SU-DHL-6 (cell line): ENCODE measurements at regions not wholly inside any gene's neighbourhood (a gene's known extent, or its start where the extent isn't known, plus 50 kb on each side); places are given as distances from the start of the nearest gene placed in this dataset.

Source experiments
- H2AFZ ChIP-seq: fragments of 200-600 bp; sonication (generic); 2 replicates; pipeline ENCODE4 v1.6.1; 2014; ENCODE audit warnings: low read depth, mild to moderate bottlenecking, moderate library complexity, mixed read lengths, antibody characterized with exemption, low read length; ENCODE audit not compliant: severe bottlenecking
- H3F3A ChIP-seq: fragments of 200-600 bp; shearing (Covaris generic); 2 replicates; pipeline ENCODE4 v1.6.0; 2016; ENCODE audit warnings: antibody characterized with exemption, mild to moderate bottlenecking; ENCODE audit not compliant: insufficient read depth
- H3K27ac ChIP-seq: fragments of 200-600 bp; sonication (generic); 2 replicates; pipeline ENCODE4 v1.5.1; 2016; ENCODE audit warnings: low read depth, mild to moderate bottlenecking, low read length, moderate library complexity, mixed read lengths
- H3K27me3 ChIP-seq: fragments of 200-600 bp; sonication (generic), shearing (Covaris generic); 2 replicates; pipeline ENCODE4 v1.6.0; 2014; ENCODE audit warnings: mild to moderate bottlenecking, low read length
- H3K36me3 ChIP-seq: fragments of 200-600 bp; sonication (generic); 2 replicates; pipeline ENCODE4 v1.6.1; 2014; ENCODE audit warnings: mild to moderate bottlenecking, low read length, mixed read lengths
- H3K4me2 ChIP-seq: fragments of 300-600, 200-600 bp; shearing (Covaris generic), sonication (generic); 2 replicates; pipeline ENCODE4 v1.6.0; 2014; ENCODE audit warnings: low read length, low read depth, mild to moderate bottlenecking; ENCODE audit not compliant: poor library complexity, severe bottlenecking
- H3K4me3 ChIP-seq: fragments of 200-600 bp; sonication (generic); 2 replicates; pipeline ENCODE4 v1.5.1; 2014; ENCODE audit warnings: antibody characterized with exemption, low read length, mild to moderate bottlenecking, mixed read lengths; ENCODE audit not compliant: insufficient read depth, poor library complexity, severe bottlenecking
- H3K79me2 ChIP-seq: fragments of 200-600 bp; sonication (generic); 2 replicates; pipeline ENCODE4 v1.6.1; 2014; ENCODE audit warnings: mild to moderate bottlenecking, low read length, moderate library complexity; ENCODE audit not compliant: insufficient read depth
- H3K9ac ChIP-seq: fragments of 200-600 bp; sonication (generic); 2 replicates; pipeline ENCODE4 v1.7.0; 2014; ENCODE audit warnings: mild to moderate bottlenecking, low read length
- H3K9me2 ChIP-seq: fragments of 200-600 bp; sonication (generic); replicated peaks from 2 replicates; pipeline ENCODE4 v1.6.1; 2014; ENCODE audit warnings: low read length; ENCODE audit not compliant: insufficient read depth
- H3K9me3 ChIP-seq: fragments of 200-600 bp; sonication (generic); 2 replicates; pipeline ENCODE4 v1.6.1; 2014; ENCODE audit warnings: low read length, mixed read lengths; ENCODE audit not compliant: insufficient read depth
- H4K20me1 ChIP-seq: fragments of 200-600 bp; sonication (generic); 2 replicates; pipeline ENCODE4 v1.6.1; 2014; ENCODE audit warnings: low read depth, mild to moderate bottlenecking, antibody characterized with exemption, low read length, moderate library complexity, mixed read lengths
- CTCF ChIP-seq: fragments of 200-600 bp; sonication (generic); IDR thresholded peaks from one replicate; pipeline ENCODE4 v1.5.1; 2017; ENCODE audit warnings: antibody characterized with exemption, mild to moderate bottlenecking, low read length, moderate library complexity; ENCODE audit not compliant: insufficient read depth, poor library complexity, severe bottlenecking
- EZH2phosphoT487 ChIP-seq: fragments of 200-600 bp; sonication (generic), shearing (Covaris generic); conservative IDR thresholded peaks from 2 replicates; pipeline ENCODE4 v1.6.1; 2018; ENCODE audit warnings: mild to moderate bottlenecking, antibody characterized with exemption, low read length, moderate library complexity, mixed read lengths

DNA sequence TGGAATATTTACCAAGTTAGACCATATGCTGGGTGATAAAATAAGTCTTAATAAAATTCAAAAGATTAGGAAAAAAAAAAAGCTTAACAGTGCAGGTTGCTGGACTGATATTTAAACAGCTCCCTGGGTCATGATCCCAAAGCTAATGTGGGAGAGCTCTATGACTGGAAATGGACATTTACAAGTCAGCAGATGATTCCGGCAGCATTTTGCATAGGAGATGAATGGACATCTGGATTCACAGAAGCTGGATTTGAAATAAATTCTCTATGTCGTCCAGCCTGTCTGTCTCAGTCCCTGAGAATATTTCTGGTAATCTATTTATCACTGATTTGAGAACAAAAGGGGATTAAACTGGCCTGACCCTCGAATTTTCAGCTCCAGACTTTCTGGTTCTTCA is 52.3 kb upstream of the KLHL25 start:
- Histone ChIP-seq H3K36me3 (no peaks in the 10 kb centered on the region), H3K4me3 (no peak overlapping the region), H3K27ac (no peak overlapping the region), H3K9me2 (no peaks in the 10 kb centered on the region), H2AFZ (no peak overlapping the region), H3K4me2 (no peak overlapping the region), H3F3A (no peaks in the 10 kb centered on the region), H3K9me3 (no peaks in the 10 kb centered on the region), H3K27me3 (no peaks in the 10 kb centered on the region), H4K20me1 (no peaks in the 10 kb centered on the region), H3K79me2 (no peaks in the 10 kb centered on the region), H3K9ac (no peak overlapping the region)
- TF ChIP-seq CTCF = no peak
- no peak for TF ChIP-seq EZH2phosphoT487

- no peaks in the 10 kb centered on the region for H3K9me2 ChIP-seq
- no peak overlapping the region for H3K4me2 ChIP-seq
- TF ChIP-seq CTCF (no peak), EZH2phosphoT487 (no peak)
- H2AFZ ChIP-seq = no peak overlapping the region
- no peak overlapping the region for H3K4me3 ChIP-seq
- no peaks in the 10 kb centered on the region for H3K36me3 ChIP-seq
- no peaks in the 10 kb centered on the region for H3K79me2 ChIP-seq
- H3F3A ChIP-seq = no peaks in the 10 kb centered on the region
- H3K9ac ChIP-seq = no peak overlapping the region
- no peaks in the 10 kb centered on the region for H3K9me3 ChIP-seq
- no peaks in the 10 kb centered on the region for H3K27me3 ChIP-seq
- H4K20me1 ChIP-seq = no peaks in the 10 kb centered on the region
- H3K27ac ChIP-seq = no peak overlapping the region
Measured at GRCh38 chr15:85849946-85850345, 55.2 kb upstream of the KLHL25 start.

DNA sequence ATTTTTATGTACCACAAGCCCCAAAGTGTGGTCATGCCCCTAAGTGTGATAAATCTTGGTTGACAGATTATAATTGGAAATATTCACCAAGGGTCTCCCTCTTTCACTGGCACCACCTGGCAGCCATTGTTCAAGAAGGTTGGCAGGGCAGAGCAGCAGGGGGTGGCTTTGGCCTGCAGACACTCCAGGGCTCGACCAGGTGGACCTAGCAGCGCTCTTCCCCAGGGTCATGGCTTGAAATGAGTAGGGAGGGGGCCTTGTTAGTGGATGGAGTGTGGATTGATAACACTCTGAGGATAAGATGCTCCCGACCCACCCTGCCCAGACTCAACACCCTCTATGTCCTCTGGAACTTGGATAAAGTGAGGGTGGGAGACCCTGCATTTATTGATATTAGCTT is 58.2 kb upstream of the KLHL25 start:
- Histone ChIP-seq H3K9me2 (no peaks in the 10 kb centered on the region), H3K27ac (no peak overlapping the region), H3K4me2 (no peak overlapping the region), H3K79me2 (no peaks in the 10 kb centered on the region), H3K36me3 (no peaks in the 10 kb centered on the region), H3K9me3 (no peaks in the 10 kb centered on the region), H3K9ac (no peak overlapping the region), H4K20me1 (no peaks in the 10 kb centered on the region), H3F3A (no peaks in the 10 kb centered on the region), H2AFZ (no peak overlapping the region), H3K4me3 (no peak overlapping the region), H3K27me3 (no peaks in the 10 kb centered on the region)
- TF ChIP-seq EZH2phosphoT487 = no peak
- TF ChIP-seq CTCF = no peak
